Loucy (cell line): ENCODE measurements at regions not wholly inside any gene's neighbourhood (a gene's known extent, or its start where the extent isn't known, plus 50 kb on each side); places are given as distances from the start of the nearest gene placed in this dataset.

ENCODE experiments used
- H2AFZ ChIP-seq: fragments of 200-600 bp; sonication (generic); 2 replicates; pipeline ENCODE4 v1.6.0; 2016; ENCODE audit warnings: antibody characterized with exemption, mild to moderate bottlenecking, low read length, moderate library complexity
- H3F3A ChIP-seq: fragments of 200-600 bp; 2 replicates; pipeline ENCODE4 v1.6.0; 2016; ENCODE audit warnings: antibody characterized with exemption, low read depth, mild to moderate bottlenecking
- H3K27me3 ChIP-seq: fragments of 200-600 bp; sonication (generic); 2 replicates; pipeline ENCODE4 v1.6.1; 2014; ENCODE audit warnings: low read length, mild to moderate bottlenecking; ENCODE audit not compliant: insufficient read depth, poor library complexity, severe bottlenecking
- H3K36me3 ChIP-seq: fragments of 200-600 bp; sonication (generic); 2 replicates; pipeline ENCODE4 v1.6.1; 2016; ENCODE audit warnings: low read length; ENCODE audit not compliant: insufficient read depth
- H3K4me1 ChIP-seq: fragments of 200-600 bp; sonication (generic); 2 replicates; pipeline ENCODE4 v1.5.1; 2014; ENCODE audit warnings: low read length, mild to moderate bottlenecking; ENCODE audit not compliant: insufficient read depth, poor library complexity, severe bottlenecking
- H3K4me2 ChIP-seq: fragments of 200-600 bp; sonication (generic); 2 replicates; pipeline ENCODE4 v1.6.0; 2014; ENCODE audit warnings: antibody characterized with exemption, low read length, low read depth, mild to moderate bottlenecking; ENCODE audit not compliant: poor library complexity, severe bottlenecking
- H3K4me3 ChIP-seq: fragments of 200-600 bp; sonication (generic); 2 replicates; pipeline ENCODE4 v1.5.1; 2014; ENCODE audit warnings: low read length, mild to moderate bottlenecking, mixed read lengths; ENCODE audit not compliant: poor library complexity, severe bottlenecking
- H3K79me2 ChIP-seq: fragments of 200-600 bp; sonication (generic); 2 replicates; pipeline ENCODE4 v1.6.1; 2014; ENCODE audit warnings: low read length; ENCODE audit not compliant: insufficient read depth
- H3K9ac ChIP-seq: fragments of 200-600 bp; sonication (generic); 2 replicates; pipeline ENCODE4 v1.6.0; 2014; ENCODE audit warnings: mild to moderate bottlenecking, low read depth, low read length, moderate library complexity; ENCODE audit not compliant: poor library complexity, severe bottlenecking
- H3K9me2 ChIP-seq: fragments of 200-600 bp; sonication (generic); replicated peaks from 2 replicates; pipeline ENCODE4 v1.6.1; 2016; ENCODE audit warnings: low read depth, low read length, mixed read lengths
- H3K9me3 ChIP-seq: fragments of 200-600 bp; sonication (generic); 2 replicates; pipeline ENCODE4 v1.6.1; 2014; ENCODE audit warnings: mild to moderate bottlenecking, antibody characterized with exemption, low read length, low read depth; ENCODE audit not compliant: insufficient read depth
- H4K20me1 ChIP-seq: fragments of 200-600 bp; sonication (generic); 2 replicates; pipeline ENCODE4 v1.6.0; 2014; ENCODE audit warnings: antibody characterized with exemption, low read length, mild to moderate bottlenecking; ENCODE audit not compliant: insufficient read depth, poor library complexity, severe bottlenecking
- EZH2phosphoT487 ChIP-seq: fragments of 200-600 bp; IDR thresholded peaks from 2 replicates; pipeline ENCODE4 v1.6.1; 2018; ENCODE audit warnings: antibody characterized with exemption, mild to moderate bottlenecking, moderate library complexity, borderline replicate concordance
- TF ChIP-seq, protein P1 (sequence below): fragments of 200-600 bp; sonication (generic); conservative IDR thresholded peaks from 2 replicates; pipeline ENCODE4 v1.5.1; 2014; ENCODE audit warnings: mild to moderate bottlenecking, antibody characterized with exemption, low read length

- H3K4me2 ChIP-seq, result no peak overlapping the region
- no peaks in the 10 kb centered on the region for H3K36me3 ChIP-seq
- peaks cover 20% of the 10 kb centered on the region for H3K4me1 ChIP-seq
- H3F3A ChIP-seq, result no peaks in the 10 kb centered on the region
- H3K27me3 ChIP-seq, result no peaks in the 10 kb centered on the region
- H3K79me2 ChIP-seq, result no peaks in the 10 kb centered on the region
- no peak overlapping the region for H3K4me3 ChIP-seq
- H3K9me2 ChIP-seq, result no peaks in the 10 kb centered on the region
- TF ChIP-seq, protein P1, sequence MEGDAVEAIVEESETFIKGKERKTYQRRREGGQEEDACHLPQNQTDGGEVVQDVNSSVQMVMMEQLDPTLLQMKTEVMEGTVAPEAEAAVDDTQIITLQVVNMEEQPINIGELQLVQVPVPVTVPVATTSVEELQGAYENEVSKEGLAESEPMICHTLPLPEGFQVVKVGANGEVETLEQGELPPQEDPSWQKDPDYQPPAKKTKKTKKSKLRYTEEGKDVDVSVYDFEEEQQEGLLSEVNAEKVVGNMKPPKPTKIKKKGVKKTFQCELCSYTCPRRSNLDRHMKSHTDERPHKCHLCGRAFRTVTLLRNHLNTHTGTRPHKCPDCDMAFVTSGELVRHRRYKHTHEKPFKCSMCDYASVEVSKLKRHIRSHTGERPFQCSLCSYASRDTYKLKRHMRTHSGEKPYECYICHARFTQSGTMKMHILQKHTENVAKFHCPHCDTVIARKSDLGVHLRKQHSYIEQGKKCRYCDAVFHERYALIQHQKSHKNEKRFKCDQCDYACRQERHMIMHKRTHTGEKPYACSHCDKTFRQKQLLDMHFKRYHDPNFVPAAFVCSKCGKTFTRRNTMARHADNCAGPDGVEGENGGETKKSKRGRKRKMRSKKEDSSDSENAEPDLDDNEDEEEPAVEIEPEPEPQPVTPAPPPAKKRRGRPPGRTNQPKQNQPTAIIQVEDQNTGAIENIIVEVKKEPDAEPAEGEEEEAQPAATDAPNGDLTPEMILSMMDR, result no peak
- TF ChIP-seq EZH2phosphoT487, result no peak
- no peaks in the 10 kb centered on the region for H3K9me3 ChIP-seq
- no peaks in the 10 kb centered on the region for H4K20me1 ChIP-seq
- no peak overlapping the region for H3K9ac ChIP-seq
- no peak overlapping the region for H2AFZ ChIP-seq
Measured at GRCh38 chr7:130993671-130994365, 259.8 kb upstream of the KLF14 start.

DNA sequence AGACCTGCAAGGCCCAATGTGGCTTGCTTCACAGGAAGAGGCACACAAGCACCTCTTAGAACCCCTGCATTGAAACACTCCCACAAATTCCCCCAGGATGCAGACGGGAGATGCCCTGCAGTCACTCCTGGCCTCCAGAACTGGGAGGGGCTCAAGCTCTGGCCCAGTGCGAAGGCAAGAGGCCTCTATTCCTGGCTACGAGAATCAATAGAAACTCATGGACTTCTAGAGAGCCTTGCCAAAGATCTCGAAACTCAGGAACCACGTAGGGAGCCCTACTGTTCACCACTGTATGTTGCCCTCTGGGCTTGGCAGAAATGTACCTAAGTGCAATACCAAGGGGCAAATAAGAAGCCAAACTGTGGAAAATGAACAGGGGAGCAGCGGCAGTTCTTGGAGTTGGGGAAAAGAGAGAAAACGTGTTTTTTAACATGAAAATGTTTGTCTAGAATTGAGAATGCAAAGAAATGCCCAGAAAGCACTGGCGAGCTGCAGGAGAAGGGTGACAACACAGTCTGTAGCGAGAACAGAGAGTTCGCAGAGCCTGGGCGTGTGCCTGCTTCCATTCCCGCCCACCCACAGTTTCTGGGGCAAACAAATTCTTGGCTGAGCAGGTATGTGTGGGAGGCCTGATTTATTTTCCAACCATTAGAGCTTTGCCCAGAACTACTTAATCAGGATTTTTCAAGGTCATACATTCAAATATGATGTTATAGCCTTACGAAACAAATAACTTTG lies 260.5 kb upstream of the KLF14 start:
- Histone ChIP-seq H3K4me3 (no peak overlapping the region), H3F3A (no peaks in the 10 kb centered on the region), H2AFZ (no peak overlapping the region), H3K4me2 (no peak overlapping the region), H4K20me1 (no peaks in the 10 kb centered on the region), H3K27me3 (no peaks in the 10 kb centered on the region), H3K9me2 (no peaks in the 10 kb centered on the region), H3K9ac (no peak overlapping the region), H3K79me2 (no peaks in the 10 kb centered on the region), H3K9me3 (no peaks in the 10 kb centered on the region), H3K36me3 (no peaks in the 10 kb centered on the region), H3K4me1 (peaks cover 20% of the 10 kb centered on the region)
- TF ChIP-seq, protein P1, result no peak
- TF ChIP-seq EZH2phosphoT487, result no peak

DNA sequence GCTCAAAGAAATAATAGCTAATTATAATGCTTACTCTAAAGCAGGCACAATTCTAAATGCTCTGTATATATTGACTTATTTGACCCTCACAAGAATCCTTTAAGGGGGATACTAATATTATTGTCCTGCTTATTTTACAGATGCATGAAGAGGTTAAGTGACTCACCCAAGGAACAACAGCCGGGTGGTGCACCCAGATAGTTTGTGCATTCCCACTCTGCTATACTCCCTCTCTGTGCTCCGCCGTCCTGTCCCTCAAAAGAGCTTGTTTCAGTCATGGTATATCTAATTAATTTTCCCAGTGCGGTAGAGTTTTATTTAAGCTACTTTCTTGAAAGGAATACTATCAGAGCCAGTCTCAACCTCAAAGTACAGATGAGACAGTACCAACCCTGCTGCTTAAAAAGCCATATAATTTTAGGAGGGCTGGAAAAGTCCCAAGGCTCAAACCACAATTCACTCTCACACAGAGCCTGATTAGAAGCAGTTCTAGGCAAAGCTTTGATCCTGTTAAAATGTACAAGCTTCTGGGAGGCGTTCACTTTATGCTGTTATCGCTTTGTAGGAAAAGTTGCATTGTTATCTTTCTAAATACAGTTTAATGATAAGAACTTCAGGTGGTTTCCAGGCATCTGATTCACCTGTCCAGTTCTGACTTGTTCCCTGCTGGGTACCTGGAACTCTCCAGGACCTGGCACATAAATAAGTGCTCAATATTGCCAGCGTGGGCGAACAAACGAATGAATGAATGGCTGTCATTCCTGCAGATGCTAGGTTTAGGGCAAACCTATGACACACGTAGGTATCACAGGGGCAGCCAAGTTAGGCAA lies 261.5 kb upstream of the KLF14 start:
- Histone ChIP-seq H3K9ac (no peak overlapping the region), H3K4me3 (no peak overlapping the region), H3K4me1 (peaks cover 20% of the 10 kb centered on the region), H3K27me3 (no peaks in the 10 kb centered on the region), H4K20me1 (no peaks in the 10 kb centered on the region), H3F3A (no peaks in the 10 kb centered on the region), H3K4me2 (no peak overlapping the region), H3K36me3 (no peaks in the 10 kb centered on the region), H3K9me3 (no peaks in the 10 kb centered on the region), H2AFZ (no peak overlapping the region), H3K79me2 (no peaks in the 10 kb centered on the region), H3K9me2 (no peaks in the 10 kb centered on the region)
- no peak for TF ChIP-seq EZH2phosphoT487
- TF ChIP-seq, protein P1, result no peak
